Stomach (tissue), 4 donors: ENCODE measurements at regions not wholly inside any gene's neighbourhood (a gene's known extent, or its start where the extent isn't known, plus 50 kb on each side); places are given as distances from the start of the nearest gene placed in this dataset.

ENCODE experiments used
- POLR2A ChIP-seq, 4 donors: fragments of 450-650 bp; IDR thresholded peaks; one replicate each; pipeline ENCODE4 v1.6.1; 2016; ENCODE audit warnings: antibody characterized with exemption in 4 of 4, control low read depth in 2 of 4, mild to moderate bottlenecking in 1 of 4, moderate library complexity in 1 of 4
- POLR2AphosphoS5 ChIP-seq, 3 donors: sonication (generic); formaldehyde crosslinking; IDR thresholded peaks; one replicate each; pipeline ENCODE4 v1.6.1; 2016; ENCODE audit warnings: antibody characterized with exemption in 3 of 3
- TF ChIP-seq, protein P1 (sequence below), 7 experiments: fragments of 450-650 bp in 4 of 7; fragments of 200-600 bp in 3 of 7; sonication (generic) in 3 of 7; IDR thresholded peaks; one replicate each; pipeline ENCODE4 v1.5.1; 2016 to 2019; ENCODE audit warnings: antibody characterized with exemption in 7 of 7, control low read depth in 2 of 7, mild to moderate bottlenecking in 1 of 7

DNA sequence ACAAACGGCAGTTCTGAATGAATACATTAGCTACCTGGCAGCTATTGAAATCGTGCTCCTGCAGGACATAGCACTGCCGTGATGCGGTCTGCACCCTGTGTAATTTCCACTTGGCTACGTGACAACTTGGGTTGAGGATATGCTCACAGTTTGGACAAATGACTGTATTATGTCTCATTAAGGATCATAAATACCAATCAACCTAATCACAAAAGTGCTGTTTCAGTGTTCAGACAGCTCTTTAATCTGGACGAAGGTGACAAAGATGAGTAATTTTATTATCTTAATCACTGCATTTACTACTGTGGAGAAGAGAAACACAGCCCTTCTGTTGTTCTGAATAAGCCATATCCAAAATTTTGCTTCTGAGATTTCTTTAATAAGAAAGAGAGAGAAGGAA is 210.8 kb upstream of the PFKP start:
- TF ChIP-seq POLR2A (IDR thresholded peaks at IDR 0.05) (no peak), POLR2AphosphoS5 (IDR thresholded peaks at IDR 0.05) (no peak)
- TF ChIP-seq, protein P1, sequence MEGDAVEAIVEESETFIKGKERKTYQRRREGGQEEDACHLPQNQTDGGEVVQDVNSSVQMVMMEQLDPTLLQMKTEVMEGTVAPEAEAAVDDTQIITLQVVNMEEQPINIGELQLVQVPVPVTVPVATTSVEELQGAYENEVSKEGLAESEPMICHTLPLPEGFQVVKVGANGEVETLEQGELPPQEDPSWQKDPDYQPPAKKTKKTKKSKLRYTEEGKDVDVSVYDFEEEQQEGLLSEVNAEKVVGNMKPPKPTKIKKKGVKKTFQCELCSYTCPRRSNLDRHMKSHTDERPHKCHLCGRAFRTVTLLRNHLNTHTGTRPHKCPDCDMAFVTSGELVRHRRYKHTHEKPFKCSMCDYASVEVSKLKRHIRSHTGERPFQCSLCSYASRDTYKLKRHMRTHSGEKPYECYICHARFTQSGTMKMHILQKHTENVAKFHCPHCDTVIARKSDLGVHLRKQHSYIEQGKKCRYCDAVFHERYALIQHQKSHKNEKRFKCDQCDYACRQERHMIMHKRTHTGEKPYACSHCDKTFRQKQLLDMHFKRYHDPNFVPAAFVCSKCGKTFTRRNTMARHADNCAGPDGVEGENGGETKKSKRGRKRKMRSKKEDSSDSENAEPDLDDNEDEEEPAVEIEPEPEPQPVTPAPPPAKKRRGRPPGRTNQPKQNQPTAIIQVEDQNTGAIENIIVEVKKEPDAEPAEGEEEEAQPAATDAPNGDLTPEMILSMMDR (IDR thresholded peaks at IDR 0.05) = no peak
